Neutrophil (primary cell): ENCODE measurements at regions not wholly inside any gene's neighbourhood (a gene's known extent, or its start where the extent isn't known, plus 50 kb on each side); places are given as distances from the start of the nearest gene placed in this dataset.

Experiments used
- H3K27ac ChIP-seq: fragments of 200-600 bp; sonication (generic); 2 replicates; pipeline ENCODE4 v1.5.1; 2016; ENCODE audit warnings: mild to moderate bottlenecking, moderate library complexity
- H3K27me3 ChIP-seq: fragments of 200-600 bp; sonication (generic); 2 replicates; pipeline ENCODE4 v1.6.0; 2016; ENCODE audit warnings: mild to moderate bottlenecking
- H3K36me3 ChIP-seq: fragments of 200-600 bp; sonication (generic); 2 replicates; pipeline ENCODE4 v1.5.1; 2017
- H3K4me1 ChIP-seq, 2 experiments: fragments of 200-600 bp in 1 of 2; sonication (generic) in 1 of 2; 1 replicate in 1 of 2; 2 replicates in 1 of 2; pipeline versions ENCODE4 v1.5.1 to v1.6.1; 2013 to 2016; ENCODE audit warnings: low read depth in 1 of 2, low read length in 1 of 2, mild to moderate bottlenecking in 1 of 2, moderate library complexity in 1 of 2; ENCODE audit not compliant: control insufficient read depth in 1 of 2, insufficient read depth in 1 of 2
- H3K4me3 ChIP-seq, 2 experiments: fragments of 200-600 bp in 1 of 2; sonication (generic) in 1 of 2; 1 replicate in 1 of 2; 2 replicates in 1 of 2; pipeline ENCODE4 v1.5.1; 2013 to 2016; ENCODE audit warnings: low read depth in 1 of 2, low read length in 1 of 2, mild to moderate bottlenecking in 1 of 2, moderate library complexity in 1 of 2
- H3K9me3 ChIP-seq: fragments of 200-600 bp; sonication (generic); 2 replicates; pipeline ENCODE4 v1.5.1; 2016
- TF ChIP-seq, protein P1 (sequence below): fragments of 200-600 bp; sonication (generic); IDR thresholded peaks from 2 replicates; pipeline ENCODE4 v1.5.1; 2016; ENCODE audit warnings: antibody characterized with exemption

DNA sequence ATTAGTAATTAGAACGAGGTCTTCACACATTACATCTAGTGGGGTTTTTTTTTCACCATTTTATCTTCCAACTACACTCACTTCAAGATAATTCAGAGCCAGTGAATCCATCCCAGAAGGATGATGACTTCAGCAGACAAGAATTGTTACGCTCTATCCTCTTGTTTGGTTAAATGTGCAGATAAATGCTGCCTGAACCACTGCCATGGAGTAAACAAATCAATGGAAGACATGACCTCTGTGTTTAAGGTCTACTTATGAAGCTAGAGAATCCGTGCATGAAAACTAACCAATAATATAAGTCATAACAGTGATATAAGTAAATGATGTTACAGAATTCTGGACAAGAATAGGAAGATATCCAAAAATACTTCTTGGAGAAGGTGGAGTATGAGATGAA is 602.6 kb downstream of the TLR4 start:
- Histone ChIP-seq H3K27ac (no peak overlapping the region), H3K27me3 (no peaks in the 10 kb centered on the region), H3K36me3 (no peaks in the 10 kb centered on the region), H3K4me1 (no peaks in the 10 kb centered on the region), H3K4me3 (no peak overlapping the region), H3K9me3 (no peaks in the 10 kb centered on the region)
- TF ChIP-seq, protein P1, sequence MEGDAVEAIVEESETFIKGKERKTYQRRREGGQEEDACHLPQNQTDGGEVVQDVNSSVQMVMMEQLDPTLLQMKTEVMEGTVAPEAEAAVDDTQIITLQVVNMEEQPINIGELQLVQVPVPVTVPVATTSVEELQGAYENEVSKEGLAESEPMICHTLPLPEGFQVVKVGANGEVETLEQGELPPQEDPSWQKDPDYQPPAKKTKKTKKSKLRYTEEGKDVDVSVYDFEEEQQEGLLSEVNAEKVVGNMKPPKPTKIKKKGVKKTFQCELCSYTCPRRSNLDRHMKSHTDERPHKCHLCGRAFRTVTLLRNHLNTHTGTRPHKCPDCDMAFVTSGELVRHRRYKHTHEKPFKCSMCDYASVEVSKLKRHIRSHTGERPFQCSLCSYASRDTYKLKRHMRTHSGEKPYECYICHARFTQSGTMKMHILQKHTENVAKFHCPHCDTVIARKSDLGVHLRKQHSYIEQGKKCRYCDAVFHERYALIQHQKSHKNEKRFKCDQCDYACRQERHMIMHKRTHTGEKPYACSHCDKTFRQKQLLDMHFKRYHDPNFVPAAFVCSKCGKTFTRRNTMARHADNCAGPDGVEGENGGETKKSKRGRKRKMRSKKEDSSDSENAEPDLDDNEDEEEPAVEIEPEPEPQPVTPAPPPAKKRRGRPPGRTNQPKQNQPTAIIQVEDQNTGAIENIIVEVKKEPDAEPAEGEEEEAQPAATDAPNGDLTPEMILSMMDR = no peak

DNA sequence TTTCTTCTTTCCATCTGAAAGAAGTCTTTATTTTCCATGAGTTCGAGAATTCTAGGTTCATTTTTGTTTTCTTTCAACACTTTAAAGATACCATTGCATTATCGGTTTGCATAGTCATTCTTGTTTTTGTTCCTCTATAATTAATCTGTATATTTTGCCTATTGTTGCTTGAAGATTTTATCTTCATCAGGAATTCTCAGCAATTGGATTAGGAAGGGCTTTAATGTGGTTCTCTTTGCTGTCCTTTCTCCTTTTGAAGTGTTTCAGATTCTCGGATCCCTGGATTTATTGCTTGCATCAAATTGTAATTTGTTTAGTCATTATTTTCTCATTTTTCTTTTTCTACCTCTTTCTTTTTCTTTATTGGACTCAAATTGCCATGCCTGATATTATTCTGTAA is 609.8 kb downstream of the TLR4 start:
- Histone ChIP-seq H3K27me3 (no peaks in the 10 kb centered on the region), H3K36me3 (no peaks in the 10 kb centered on the region), H3K9me3 (no peaks in the 10 kb centered on the region), H3K4me3 (no peak overlapping the region), H3K27ac (no peak overlapping the region), H3K4me1 (no peaks in the 10 kb centered on the region)
- TF ChIP-seq, protein P1 = no peak

DNA sequence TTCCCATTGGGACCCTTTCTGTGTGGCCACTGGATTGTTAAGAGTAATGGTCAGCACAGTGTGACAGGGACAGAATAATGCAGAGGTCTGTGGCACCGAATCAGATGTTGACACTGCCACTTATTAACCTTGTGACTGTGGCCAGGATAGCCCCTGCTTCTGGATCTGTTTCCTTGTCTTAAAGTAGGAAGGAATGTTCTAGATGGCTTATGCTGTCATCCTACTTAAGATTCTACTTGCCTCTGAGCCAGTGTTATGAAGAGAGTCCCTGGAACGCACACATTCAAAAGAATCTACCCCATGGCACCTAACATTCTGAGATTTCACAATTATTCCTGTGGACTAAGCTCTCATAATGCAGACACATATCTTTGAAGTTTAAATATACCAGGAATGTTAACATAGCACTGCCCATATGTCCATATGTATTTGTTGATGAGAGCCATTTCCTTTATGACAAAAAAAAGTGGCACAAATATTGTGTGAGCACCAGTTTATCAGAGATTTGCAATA is 612.7 kb downstream of the TLR4 start:
- H3K27ac ChIP-seq = no peak overlapping the region
- H3K4me3 ChIP-seq = no peak overlapping the region
- H3K27me3 ChIP-seq = no peaks in the 10 kb centered on the region
- no peaks in the 10 kb centered on the region for H3K9me3 ChIP-seq
- H3K36me3 ChIP-seq = no peaks in the 10 kb centered on the region
- H3K4me1 ChIP-seq = no peaks in the 10 kb centered on the region
- TF ChIP-seq, protein P1 = no peak

DNA sequence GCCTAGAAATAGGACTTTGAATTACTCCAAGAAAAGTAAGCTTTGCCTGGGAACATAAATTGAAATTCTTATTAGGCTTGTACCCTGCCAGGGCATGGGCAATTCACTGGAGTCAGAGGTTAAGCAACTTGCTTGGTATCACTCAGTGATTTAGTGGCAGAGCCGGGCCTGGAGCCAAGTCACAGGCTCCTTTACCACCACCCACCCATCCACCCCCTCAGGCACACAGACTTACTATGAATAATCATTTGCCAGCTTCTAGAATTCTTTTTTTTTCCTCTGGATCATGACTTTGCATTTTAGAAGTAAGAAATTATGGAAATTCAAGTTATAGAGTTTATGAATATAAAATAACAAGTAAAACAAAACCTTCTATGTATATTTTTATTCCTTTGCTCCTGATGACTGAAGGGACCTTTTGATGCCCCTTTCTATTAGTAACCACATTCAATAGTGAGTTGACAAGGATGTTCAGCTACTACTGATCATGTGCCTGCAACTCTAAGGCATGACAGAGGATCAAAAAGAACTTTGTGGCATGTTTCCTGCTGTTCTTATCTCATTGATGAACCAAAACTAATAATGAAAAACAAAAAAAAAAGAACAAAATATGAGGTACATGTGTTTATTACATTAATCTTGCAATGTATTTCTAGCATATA is 614.7 kb downstream of the TLR4 start:
- Histone ChIP-seq H3K36me3 (no peaks in the 10 kb centered on the region), H3K27me3 (no peaks in the 10 kb centered on the region), H3K4me3 (no peak overlapping the region), H3K27ac (no peak overlapping the region), H3K4me1 (no peaks in the 10 kb centered on the region), H3K9me3 (no peaks in the 10 kb centered on the region)
- TF ChIP-seq, protein P1 = no peak

DNA sequence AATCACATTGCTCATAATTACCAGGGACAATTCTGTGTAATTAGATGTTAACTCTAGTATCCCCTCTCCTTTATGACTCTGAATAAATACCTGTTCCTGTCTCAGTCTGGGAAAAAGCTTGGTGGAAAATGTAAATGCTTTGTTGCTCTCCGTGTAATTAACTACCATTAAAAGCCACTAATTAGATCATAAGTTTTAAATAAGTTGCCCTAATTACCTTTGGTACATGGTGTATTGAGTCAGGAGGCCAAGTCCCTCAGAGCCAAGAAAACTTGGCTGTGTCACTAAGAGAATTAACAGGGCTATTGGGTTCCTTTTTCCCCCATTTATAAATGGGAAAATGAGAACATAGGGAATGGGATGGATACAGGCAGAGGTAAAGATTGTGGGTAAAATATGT is 617.6 kb downstream of the TLR4 start:
- H3K27ac ChIP-seq = no peak overlapping the region
- TF ChIP-seq, protein P1 = no peak
- no peaks in the 10 kb centered on the region for H3K36me3 ChIP-seq
- H3K4me1 ChIP-seq = no peaks in the 10 kb centered on the region
- no peaks in the 10 kb centered on the region for H3K9me3 ChIP-seq
- H3K4me3 ChIP-seq = no peak overlapping the region
- H3K27me3 ChIP-seq = no peaks in the 10 kb centered on the region
